Esophagus muscularis mucosa (tissue), 4 donors: ENCODE measurements at regions not wholly inside any gene's neighbourhood (a gene's known extent, or its start where the extent isn't known, plus 50 kb on each side); places are given as distances from the start of the nearest gene placed in this dataset.

ENCODE experiments used
- DNase-seq: peaks from one replicate; pipeline ENCODE4 v3.0.0-alpha.2; 2017; ENCODE audit errors: extremely low spot score
- H3K27ac ChIP-seq, 4 donors: fragments of 200-600 bp; sonication (generic); replicated peaks in 1 of 4; 1 replicate in 3 of 4; 2 replicates in 1 of 4; pipeline ENCODE4 v1.5.1; 2016 to 2019; ENCODE audit warnings: mild to moderate bottlenecking in 1 of 4
- H3K27me3 ChIP-seq, 4 donors: fragments of 200-600 bp; sonication (generic); one replicate each; pipeline versions ENCODE4 v1.5.1 to v1.6.0; 2016 to 2019
- H3K36me3 ChIP-seq, 4 donors: fragments of 200-600 bp; sonication (generic); one replicate each; pipeline ENCODE4 v1.5.1; 2016 to 2019
- H3K4me1 ChIP-seq, 4 donors: fragments of 200-600 bp; sonication (generic); one replicate each; pipeline ENCODE4 v1.5.1; 2016 to 2019
- H3K4me3 ChIP-seq, 4 donors: fragments of 200-600 bp; sonication (generic); 1 replicate in 2 of 4; 2 replicates in 2 of 4; pipeline ENCODE4 v1.5.1; 2016 to 2019; ENCODE audit warnings: mild to moderate bottlenecking in 4 of 4, moderate library complexity in 1 of 4
- H3K9me3 ChIP-seq, 4 donors: fragments of 200-600 bp; sonication (generic); 1 replicate in 3 of 4; 2 replicates in 1 of 4; pipeline ENCODE4 v1.5.1; 2016 to 2019
- EP300 ChIP-seq: sonication (generic); formaldehyde crosslinking; IDR thresholded peaks from one replicate; pipeline ENCODE4 v1.6.1; 2017; ENCODE audit warnings: antibody characterized with exemption
- POLR2A ChIP-seq: fragments of 450-650 bp; IDR thresholded peaks from one replicate; pipeline ENCODE4 v1.6.1; 2017; ENCODE audit warnings: antibody characterized with exemption, moderate library complexity, mild to moderate bottlenecking, low read depth
- POLR2AphosphoS5 ChIP-seq, 2 donors: sonication (generic); formaldehyde crosslinking; IDR thresholded peaks; one replicate each; pipeline ENCODE4 v1.6.1; 2017; ENCODE audit warnings: antibody characterized with exemption in 2 of 2
- whole genome bisulfite sequencing: methylation state at CpG from one replicate; pipeline ENCODE4 v1.1.5; 2018; 5-methylcytosine and 5-hydroxymethylcytosine counted together
- intact Hi-C: fragments of 100-400 bp; cut with DNase I; formaldehyde crosslinking; loops from one replicate; pipeline ENCODE4 v1.15.1; 2023
- TF ChIP-seq, protein P1 (sequence below), 3 experiments: fragments of 200-600 bp in 2 of 3; fragments of 450-650 bp in 1 of 3; sonication (generic) in 2 of 3; IDR thresholded peaks; one replicate each; pipeline ENCODE4 v1.5.1; 2017 to 2019; ENCODE audit warnings: antibody characterized with exemption in 3 of 3, mild to moderate bottlenecking in 2 of 3, moderate library complexity in 1 of 3

DNA sequence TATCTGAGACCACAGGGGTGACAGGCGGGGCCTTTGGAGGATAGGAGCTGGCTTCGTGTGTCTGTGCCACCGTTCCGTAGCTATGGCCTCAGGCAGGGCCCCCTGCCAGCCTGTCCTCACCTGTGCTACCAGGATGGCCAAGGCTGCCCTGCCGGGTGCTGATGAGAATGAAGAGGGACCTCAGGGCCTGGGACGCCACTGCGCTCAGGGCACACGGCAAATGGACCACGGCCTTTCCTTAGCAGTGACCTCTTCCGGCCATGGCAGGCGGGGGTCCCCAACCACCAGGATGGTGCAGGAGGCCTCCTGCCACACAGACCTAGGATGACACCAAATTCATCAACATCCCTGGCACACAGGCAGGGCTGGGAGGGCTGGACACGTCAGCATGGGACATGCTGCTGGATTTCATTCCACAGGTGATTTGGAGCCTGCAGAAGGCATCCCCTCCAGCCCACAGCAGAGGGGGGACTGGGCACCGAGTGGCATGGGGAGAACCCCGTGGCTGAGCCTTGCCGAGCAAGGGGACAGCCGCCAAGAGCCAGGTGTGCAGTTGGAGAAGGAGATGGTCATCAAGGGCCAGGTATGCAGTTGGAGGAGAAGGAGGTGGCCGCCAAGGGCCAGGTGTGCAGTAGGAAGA is 1321.0 kb downstream of the BRD1 start:
- peaks cover 0 to 57% (median 0%) of the 10 kb centered on the region in 4 donors for H3K27me3 ChIP-seq
- no peaks in the 10 kb centered on the region for H3K9me3 ChIP-seq
- TF ChIP-seq, protein P1, sequence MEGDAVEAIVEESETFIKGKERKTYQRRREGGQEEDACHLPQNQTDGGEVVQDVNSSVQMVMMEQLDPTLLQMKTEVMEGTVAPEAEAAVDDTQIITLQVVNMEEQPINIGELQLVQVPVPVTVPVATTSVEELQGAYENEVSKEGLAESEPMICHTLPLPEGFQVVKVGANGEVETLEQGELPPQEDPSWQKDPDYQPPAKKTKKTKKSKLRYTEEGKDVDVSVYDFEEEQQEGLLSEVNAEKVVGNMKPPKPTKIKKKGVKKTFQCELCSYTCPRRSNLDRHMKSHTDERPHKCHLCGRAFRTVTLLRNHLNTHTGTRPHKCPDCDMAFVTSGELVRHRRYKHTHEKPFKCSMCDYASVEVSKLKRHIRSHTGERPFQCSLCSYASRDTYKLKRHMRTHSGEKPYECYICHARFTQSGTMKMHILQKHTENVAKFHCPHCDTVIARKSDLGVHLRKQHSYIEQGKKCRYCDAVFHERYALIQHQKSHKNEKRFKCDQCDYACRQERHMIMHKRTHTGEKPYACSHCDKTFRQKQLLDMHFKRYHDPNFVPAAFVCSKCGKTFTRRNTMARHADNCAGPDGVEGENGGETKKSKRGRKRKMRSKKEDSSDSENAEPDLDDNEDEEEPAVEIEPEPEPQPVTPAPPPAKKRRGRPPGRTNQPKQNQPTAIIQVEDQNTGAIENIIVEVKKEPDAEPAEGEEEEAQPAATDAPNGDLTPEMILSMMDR (IDR thresholded peaks at IDR 0.05) = no peak
- no peak for TF ChIP-seq EP300
- TF ChIP-seq POLR2AphosphoS5 (IDR thresholded peaks at IDR 0.05) = no peak
- no peak for TF ChIP-seq POLR2A
- no peaks in the 10 kb centered on the region for H3K36me3 ChIP-seq
- 74% methylated on average over 9 of the region's 17 CpGs for WGBS
- intact Hi-C loops = no loop called here
- no peaks in the 10 kb centered on the region for H3K4me1 ChIP-seq
- no peak overlapping the region for H3K27ac ChIP-seq
- DNase-seq = no peak
- no peak overlapping the region for H3K4me3 ChIP-seq

DNA sequence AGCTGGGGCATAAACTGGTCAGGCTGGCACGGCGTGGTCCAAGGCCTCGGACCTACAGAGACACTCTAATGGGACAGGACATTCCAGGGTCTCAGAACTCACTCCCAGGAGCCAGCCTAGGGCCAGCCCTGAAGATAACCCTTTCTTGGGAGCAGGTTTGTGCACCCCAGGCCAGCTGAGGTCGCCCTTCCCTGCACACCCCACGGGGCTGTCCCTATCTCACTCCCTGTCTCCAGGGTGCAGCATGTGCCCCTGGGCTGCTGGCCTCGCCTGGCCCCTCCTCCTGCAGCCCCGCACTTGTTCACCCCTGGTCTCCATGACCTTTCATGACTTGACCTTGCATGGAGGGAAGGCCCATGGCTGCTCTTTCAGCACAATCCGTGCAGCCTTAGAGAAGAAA is 1321.8 kb downstream of the BRD1 start:
- 77% methylated on average over 6 of the region's 8 CpGs for whole genome bisulfite sequencing
- Histone ChIP-seq H3K27me3 (peaks cover 0 to 57% (median 0%) of the 10 kb centered on the region in 4 donors), H3K4me1 (no peaks in the 10 kb centered on the region), H3K4me3 (no peak overlapping the region), H3K36me3 (no peaks in the 10 kb centered on the region), H3K27ac (no peak overlapping the region), H3K9me3 (no peaks in the 10 kb centered on the region)
- TF ChIP-seq, protein P1 (IDR thresholded peaks at IDR 0.05) = no peak
- TF ChIP-seq EP300 (no peak), POLR2AphosphoS5 (IDR thresholded peaks at IDR 0.05) (no peak), POLR2A (no peak)
- no peak for DNase-seq
- intact Hi-C loops = no loop called here

DNA sequence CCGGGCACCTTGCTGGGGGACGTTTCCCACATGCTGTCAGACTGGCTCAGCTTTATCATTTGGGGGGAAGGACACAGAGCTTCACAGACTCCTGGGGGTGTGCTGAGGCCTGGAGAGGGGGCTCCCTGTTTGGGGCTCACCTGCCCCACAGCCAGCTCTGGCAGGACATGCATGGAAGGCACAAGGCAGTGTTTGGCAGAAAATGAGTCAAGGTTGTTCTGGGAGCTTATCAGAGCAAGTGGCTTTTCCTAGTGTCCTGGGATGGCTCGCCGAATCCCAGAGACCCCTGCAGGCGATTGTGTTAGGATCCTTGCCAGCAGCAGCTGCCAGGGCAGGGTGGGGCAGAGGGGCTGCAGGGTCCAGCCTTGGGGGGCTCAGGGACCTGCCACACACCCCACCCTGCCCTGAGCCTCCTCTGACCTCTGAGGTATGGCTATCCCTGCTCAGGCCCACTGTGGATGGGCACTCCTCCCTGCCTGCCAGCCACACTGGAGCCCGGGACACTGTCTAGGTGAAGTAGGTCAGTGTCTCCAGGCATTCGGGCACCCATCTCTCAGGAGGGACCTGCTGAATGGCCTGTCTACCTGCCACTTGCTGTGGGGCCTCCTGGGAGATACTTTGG is 1323.0 kb downstream of the BRD1 start:
- Histone ChIP-seq H3K27ac (no peak overlapping the region), H3K4me1 (no peaks in the 10 kb centered on the region), H3K36me3 (no peaks in the 10 kb centered on the region), H3K4me3 (no peak overlapping the region), H3K27me3 (peaks cover 0 to 69% (median 0%) of the 10 kb centered on the region in 4 donors), H3K9me3 (no peaks in the 10 kb centered on the region)
- WGBS = 93% methylated on average over 4 of the region's 7 CpGs
- DNase-seq = no peak
- intact Hi-C loops = no loop called here
- TF ChIP-seq POLR2AphosphoS5 (IDR thresholded peaks at IDR 0.05) = no peak
- TF ChIP-seq, protein P1 (IDR thresholded peaks at IDR 0.05) = no peak
- TF ChIP-seq EP300 = no peak
- TF ChIP-seq POLR2A = no peak

DNA sequence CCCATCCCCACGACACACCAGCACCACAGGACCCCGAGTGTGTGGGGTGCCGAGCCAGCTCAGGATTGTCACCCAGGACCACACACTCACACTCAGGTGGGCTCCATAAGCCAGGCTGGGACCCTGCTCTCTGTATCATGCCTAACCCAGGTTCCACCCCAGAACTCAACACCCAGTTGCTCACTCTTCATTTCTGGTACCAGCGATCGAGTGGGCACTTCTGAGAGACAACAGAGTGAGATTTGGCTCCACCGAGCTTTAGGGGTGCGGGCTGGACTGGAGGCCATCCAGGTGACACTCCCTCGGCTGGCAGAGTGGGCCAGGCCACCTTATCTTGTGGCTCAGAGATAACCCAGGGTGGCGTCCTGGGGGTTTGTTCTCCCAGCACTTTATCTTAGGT is 1323.8 kb downstream of the BRD1 start:
- Histone ChIP-seq H3K36me3 (no peaks in the 10 kb centered on the region), H3K27ac (no peak overlapping the region), H3K27me3 (peaks cover 0 to 77% (median 0%) of the 10 kb centered on the region in 4 donors), H3K4me1 (no peaks in the 10 kb centered on the region), H3K9me3 (no peaks in the 10 kb centered on the region), H3K4me3 (no peak overlapping the region)
- no peak for DNase-seq
- WGBS = 84% methylated on average over 9 of the region's 9 CpGs
- intact Hi-C loops = no loop called here
- TF ChIP-seq POLR2A = no peak
- TF ChIP-seq, protein P1 (IDR thresholded peaks at IDR 0.05) = no peak
- no peak for TF ChIP-seq POLR2AphosphoS5 (IDR thresholded peaks at IDR 0.05)
- TF ChIP-seq EP300 = no peak
